Smooth muscle cell (in vitro differentiated cells): ENCODE measurements at regions not wholly inside any gene's neighbourhood (a gene's known extent, or its start where the extent isn't known, plus 50 kb on each side); places are given as distances from the start of the nearest gene placed in this dataset.
"Not testable (repeated sequence)": the region's sequence is repeated elsewhere in the genome, so short reads cannot be mapped to it uniquely, and the experiment has no call there.

Experiments used
- DNase-seq: peaks from one replicate; lab custom pipeline; 2025; ENCODE audit not compliant: unreplicated experiment; lab: John Stamatoyannopoulos, UW
- H2AFZ ChIP-seq: fragments of 200-600 bp; sonication (generic); 2 replicates; pipeline ENCODE4 v1.6.0; 2016; ENCODE audit warnings: antibody characterized with exemption, low read depth, mild to moderate bottlenecking
- H3F3A ChIP-seq: fragments of 200-600 bp; sonication (generic); 2 replicates; pipeline ENCODE4 v1.6.0; 2017; ENCODE audit warnings: antibody characterized with exemption, low read depth
- H3K27ac ChIP-seq: fragments of 200-600 bp; sonication (generic); 2 replicates; pipeline ENCODE4 v1.5.1; 2016; ENCODE audit warnings: low read depth, mild to moderate bottlenecking
- H3K27me3 ChIP-seq: fragments of 200-600 bp; sonication (generic); 2 replicates; pipeline ENCODE4 v1.6.1; 2016; ENCODE audit warnings: low read depth, mild to moderate bottlenecking
- H3K36me3 ChIP-seq: fragments of 200-600 bp; sonication (generic); 2 replicates; pipeline ENCODE4 v1.5.1; 2016; ENCODE audit warnings: low read depth
- H3K4me1 ChIP-seq: fragments of 200-600 bp; sonication (generic); 2 replicates; pipeline ENCODE4 v1.5.1; 2016; ENCODE audit warnings: low read depth
- H3K4me2 ChIP-seq: fragments of 200-600 bp; sonication (generic); 2 replicates; pipeline ENCODE4 v1.6.0; 2016; ENCODE audit warnings: mild to moderate bottlenecking
- H3K4me3 ChIP-seq: fragments of 200-600 bp; sonication (generic); 2 replicates; pipeline ENCODE4 v1.5.1; 2016; ENCODE audit warnings: mild to moderate bottlenecking
- H3K79me2 ChIP-seq: fragments of 200-600 bp; sonication (generic); 2 replicates; pipeline ENCODE4 v1.6.0; 2016; ENCODE audit warnings: low read depth, mild to moderate bottlenecking
- H3K9ac ChIP-seq: fragments of 200-600 bp; sonication (generic); 2 replicates; pipeline ENCODE4 v1.6.0; 2016; ENCODE audit warnings: low read depth
- H3K9me3 ChIP-seq: fragments of 200-600 bp; sonication (generic); replicated peaks from 2 replicates; pipeline ENCODE4 v1.5.1; 2016; ENCODE audit warnings: low read depth
- H4K20me1 ChIP-seq: fragments of 200-600 bp; sonication (generic); 2 replicates; pipeline ENCODE4 v1.6.0; 2016; ENCODE audit warnings: low read depth
- CTCF ChIP-seq: fragments of 200-600 bp; sonication (generic); IDR thresholded peaks from 2 replicates; pipeline ENCODE4 v1.5.1; 2017; ENCODE audit warnings: borderline replicate concordance, mild to moderate bottlenecking, antibody characterized with exemption; ENCODE audit not compliant: insufficient read depth, poor library complexity, severe bottlenecking
- WGBS: methylation state at CpG from one replicate; pipeline ENCODE4 v1.1.7; 2016; ENCODE audit warnings: low lambda C conversion rate; 5-methylcytosine and 5-hydroxymethylcytosine counted together

- H2AFZ ChIP-seq = no peak overlapping the region
- no peak for TF ChIP-seq CTCF
- no peak overlapping the region for H3K9ac ChIP-seq
- H3K79me2 ChIP-seq = no peaks in the 10 kb centered on the region
- no peaks in the 10 kb centered on the region for H3K36me3 ChIP-seq
- WGBS = 85% methylated on average over 9 of the region's 9 CpGs
- no peaks in the 10 kb centered on the region for H3K9me3 ChIP-seq
- H3K4me3 ChIP-seq = no peak overlapping the region
- no peak overlapping the region for H3K4me2 ChIP-seq
- H3F3A ChIP-seq = no peaks in the 10 kb centered on the region
- H3K27ac ChIP-seq = no peak overlapping the region
- no peaks in the 10 kb centered on the region for H4K20me1 ChIP-seq
- no peaks in the 10 kb centered on the region for H3K4me1 ChIP-seq
- no peaks in the 10 kb centered on the region for H3K27me3 ChIP-seq
- DNase-seq = no peak
Observed at GRCh38 chrX:136941396-136942337, 61.1 kb upstream of the RBMX start.

DNA sequence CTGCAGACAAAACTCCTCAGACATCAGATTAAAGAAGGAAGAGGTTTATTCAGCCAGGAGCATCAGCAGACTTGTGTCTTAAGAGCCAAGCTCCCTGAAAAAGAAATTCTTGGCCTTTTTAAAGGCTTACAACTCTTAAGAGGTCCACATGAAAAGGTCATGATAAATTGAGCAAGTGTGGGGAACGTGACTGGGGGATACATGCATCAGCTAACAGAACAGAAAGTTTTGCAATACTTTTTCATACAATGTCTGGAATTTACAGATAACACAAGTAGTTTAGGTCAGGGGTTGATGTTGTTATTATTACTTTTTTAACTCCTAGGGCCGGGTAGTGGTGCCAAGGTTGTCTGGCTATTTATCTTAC, 55.6 kb upstream of the RBMX start:
- Histone ChIP-seq H3K9ac (no peak overlapping the region), H3F3A (no peaks in the 10 kb centered on the region), H3K27ac (no peak overlapping the region), H3K36me3 (no peaks in the 10 kb centered on the region), H2AFZ (no peak overlapping the region), H3K4me1 (no peaks in the 10 kb centered on the region), H3K27me3 (no peaks in the 10 kb centered on the region), H3K4me3 (no peak overlapping the region), H4K20me1 (no peaks in the 10 kb centered on the region), H3K79me2 (no peaks in the 10 kb centered on the region), H3K4me2 (no peak overlapping the region), H3K9me3 (no peaks in the 10 kb centered on the region)
- 87% methylated on average over 2 of the region's 2 CpGs for WGBS
- TF ChIP-seq CTCF = no peak
- no peak for DNase-seq

DNA sequence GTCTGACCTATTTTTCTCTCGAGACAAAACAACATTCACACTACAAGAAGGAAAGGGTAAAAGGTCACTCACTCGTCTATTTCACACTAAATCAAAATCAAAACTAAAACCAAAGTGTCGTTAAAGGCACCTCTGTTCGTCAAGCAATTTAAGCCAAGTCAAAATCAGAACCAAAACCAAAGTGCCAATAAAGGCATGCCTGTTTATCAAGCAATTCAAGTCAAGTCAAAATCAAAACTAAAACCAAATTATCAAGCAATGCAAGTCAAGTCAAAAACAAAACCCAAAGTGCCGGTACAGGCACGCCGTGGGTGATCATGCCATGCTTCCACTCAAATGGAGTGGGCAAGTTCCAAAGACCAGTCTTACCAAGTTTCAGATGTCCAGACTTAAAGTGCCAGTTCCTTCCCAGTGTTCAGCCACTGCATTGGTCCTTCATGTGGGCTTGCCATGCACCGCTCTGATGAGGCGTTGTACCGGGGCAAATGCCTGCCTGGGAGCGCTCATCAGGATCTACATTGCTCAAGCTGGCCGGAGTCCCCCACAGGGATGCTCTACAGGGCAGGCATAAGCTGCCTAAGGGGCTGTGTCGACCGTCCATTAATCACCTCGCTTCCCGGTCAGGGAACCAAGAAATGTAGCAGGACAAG, 55.1 kb upstream of the RBMX start:
- H3K27ac ChIP-seq, H3K79me2 ChIP-seq, H3K4me3 ChIP-seq, H3K9me3 ChIP-seq, H3K36me3 ChIP-seq, H3K9ac ChIP-seq, H3K4me1 ChIP-seq, H2AFZ ChIP-seq, H3F3A ChIP-seq, DNase-seq, H3K4me2 ChIP-seq, H4K20me1 ChIP-seq, H3K27me3 ChIP-seq: not testable (repeated sequence)
- WGBS = 85% methylated on average over 16 of the region's 16 CpGs

GRCh38 chrX:136934652-136935051, 54.1 kb upstream of the RBMX start:
- H3F3A ChIP-seq, H3K4me3 ChIP-seq, H3K27me3 ChIP-seq, H2AFZ ChIP-seq, H3K9ac ChIP-seq, H3K27ac ChIP-seq, H3K9me3 ChIP-seq, DNase-seq, H4K20me1 ChIP-seq, H3K4me2 ChIP-seq, H3K79me2 ChIP-seq, H3K36me3 ChIP-seq, H3K4me1 ChIP-seq: not testable (repeated sequence)
- 79% methylated on average over 8 of the region's 8 CpGs for WGBS
